ENCODE measurements at regions not wholly inside any gene's neighbourhood (a gene's known extent, or its start where the extent isn't known, plus 50 kb on each side); places are given as distances from the start of the nearest gene placed in this dataset.

GRCh38 chr13:76772241-76772640 is 114.0 kb downstream of the KCTD12 start:
- TF ChIP-seq CTCF (conservative IDR thresholded peaks at IDR 0.05): no peak
- DNase-seq: no peak

More at GRCh38 chr13:76772241-76772640, 114.0 kb downstream of the KCTD12 start:
- Histone ChIP-seq H4K8ac (replicated peaks; ENCODE audit: insufficient read length, low read depth, low read length) (no peak overlapping the region), H2AK5ac (ENCODE audit: insufficient read length, low read length) (no peak overlapping the region), H3K23me2 (ENCODE audit: insufficient read length, low read depth, low read length, poor library complexity, severe bottlenecking) (no peaks in the 10 kb centered on the region), H3K4me1 (ENCODE audit: insufficient read depth, low read length) (no peaks in the 10 kb centered on the region), H2BK12ac (ENCODE audit: insufficient read length, low read depth, low read length) (no peak overlapping the region), H3K18ac (ENCODE audit: insufficient read length, low read depth, low read length) (no peak overlapping the region), H3K4me2 (ENCODE audit: insufficient read depth, insufficient read length, low read length) (no peak overlapping the region), H3K23ac (ENCODE audit: insufficient read length, low read depth, low read length) (no peak overlapping the region), H3K79me2 (ENCODE audit: insufficient read depth, low read length) (no peaks in the 10 kb centered on the region), H4K5ac (ENCODE audit: insufficient read length, low read depth, low read length) (no peak overlapping the region), H3K27me3 (ENCODE audit: insufficient read depth, low read length) (no peaks in the 10 kb centered on the region), H2AFZ (ENCODE audit: low read length) (no peak overlapping the region), H2BK15ac (ENCODE audit: low read depth, low read length) (no peak overlapping the region), H4K91ac (ENCODE audit: insufficient read length, low read depth, low read length) (no peak overlapping the region), H2BK5ac (ENCODE audit: insufficient read length, low read length) (no peak overlapping the region), H2BK120ac (ENCODE audit: low read depth, low read length, poor library complexity, severe bottlenecking) (no peak overlapping the region), H3K27ac (ENCODE audit: insufficient read length, low read depth, low read length) (no peak overlapping the region), H3K56ac (ENCODE audit: insufficient read length, low read depth, low read length) (no peak overlapping the region), H3K9me3 (ENCODE audit: control insufficient read depth, low read depth, low read length) (no peaks in the 10 kb centered on the region), H3T11ph (ENCODE audit: low read length) (no peak overlapping the region), H3K4ac (ENCODE audit: low read depth, low read length) (no peak overlapping the region), H3K79me1 (ENCODE audit: insufficient read depth, low read depth, low read length, poor library complexity, severe bottlenecking) (no peaks in the 10 kb centered on the region), H3K9ac (ENCODE audit: extremely low read depth, insufficient read length, low read length) (no peak overlapping the region), H4K20me1 (ENCODE audit: control insufficient read depth, insufficient read depth, insufficient read length) (no peaks in the 10 kb centered on the region), H3K14ac (ENCODE audit: insufficient read depth, low read length) (no peak overlapping the region), H2BK20ac (ENCODE audit: low read depth, low read length, poor library complexity, severe bottlenecking) (no peak overlapping the region)
- H3K27ac Mint-ChIP-seq: no peak overlapping the region
- whole genome bisulfite sequencing (ENCODE audit: extremely low coverage, insufficient read length, low lambda C conversion rate): no CpG with 5 or more reads among the region's 1 CpG
- no peak overlapping the region for H3K4me3 Mint-ChIP-seq
- H3K9me3 Mint-ChIP-seq: no peaks in the 10 kb centered on the region
- H3K36me3 Mint-ChIP-seq (ENCODE audit: insufficient read depth in 1 of 3, low read depth in 3 of 3): no peaks in the 10 kb centered on the region
- H3K4me1 Mint-ChIP-seq: peaks cover 5 to 10% of the 10 kb centered on the region in 2 experiments; a peak in 3 of 4 replicates
- H3K27me3 Mint-ChIP-seq (ENCODE audit: low read depth): no peaks in the 10 kb centered on the region
